Vagina (tissue), 2 donors: ENCODE measurements at regions not wholly inside any gene's neighbourhood (a gene's known extent, or its start where the extent isn't known, plus 50 kb on each side); places are given as distances from the start of the nearest gene placed in this dataset.

Source experiments
- DNase-seq, 2 donors: peaks; one replicate each; pipeline ENCODE4 v3.0.0-alpha.2; 2017; ENCODE audit errors: extremely low spot score in 2 of 2
- H3K27ac ChIP-seq: fragments of 200-600 bp; sonication (generic); one replicate; pipeline ENCODE4 v1.5.1; 2019
- H3K27me3 ChIP-seq: fragments of 200-600 bp; sonication (generic); one replicate; pipeline ENCODE4 v1.5.1; 2019
- H3K36me3 ChIP-seq, 2 donors: fragments of 200-600 bp; sonication (generic); one replicate each; pipeline ENCODE4 v1.5.1; 2017 to 2019
- H3K4me1 ChIP-seq: fragments of 200-600 bp; sonication (generic); one replicate; pipeline ENCODE4 v1.5.1; 2019
- H3K4me3 ChIP-seq, 2 donors: fragments of 200-600 bp; sonication (generic); 1 replicate in 1 of 2; 2 replicates in 1 of 2; pipeline ENCODE4 v1.5.1; 2016 to 2019
- H3K9me3 ChIP-seq: fragments of 200-600 bp; sonication (generic); one replicate; pipeline ENCODE4 v1.5.1; 2019
- CTCF ChIP-seq, 3 experiments: fragments of 450-650 bp in 2 of 3; fragments of 200-600 bp in 1 of 3; sonication (generic) in 1 of 3; IDR thresholded peaks; one replicate each; pipeline ENCODE4 v1.5.1; 2017 to 2019; ENCODE audit warnings: antibody characterized with exemption in 3 of 3, mild to moderate bottlenecking in 2 of 3, moderate library complexity in 2 of 3
- POLR2A ChIP-seq, 2 donors: fragments of 450-650 bp; IDR thresholded peaks; one replicate each; pipeline ENCODE4 v1.6.1; 2017; ENCODE audit warnings: antibody characterized with exemption in 2 of 2, mild to moderate bottlenecking in 2 of 2, moderate library complexity in 2 of 2
- POLR2AphosphoS5 ChIP-seq, 2 donors: sonication (generic); formaldehyde crosslinking; IDR thresholded peaks; one replicate each; pipeline ENCODE4 v1.9.0; 2017; ENCODE audit warnings: antibody characterized with exemption in 2 of 2, mild to moderate bottlenecking in 2 of 2, low read depth in 1 of 2; ENCODE audit not compliant: insufficient read depth in 1 of 2
- intact Hi-C: fragments of 100-400 bp; cut with DNase I; formaldehyde crosslinking; loops from one replicate; pipeline ENCODE4 v1.15.1; 2023

- intact Hi-C loops = loop anchor here (5.0 kb wide), 2 partner anchors 277 to 292 kb away; no protein-coding TSS in a partner anchor
- DNase-seq = no peak
- Histone ChIP-seq H3K36me3 (no peaks in the 10 kb centered on the region), H3K4me3 (no peak overlapping the region), H3K4me1 (no peaks in the 10 kb centered on the region), H3K27me3 (no peaks in the 10 kb centered on the region), H3K9me3 (no peaks in the 10 kb centered on the region), H3K27ac (no peak overlapping the region)
- TF ChIP-seq POLR2AphosphoS5 (IDR thresholded peaks at IDR 0.05; ENCODE audit: insufficient read depth in 1 of 2, low read depth in 1 of 2) = no peak
- no peak for TF ChIP-seq CTCF (IDR thresholded peaks at IDR 0.05)
- no peak for TF ChIP-seq POLR2A (IDR thresholded peaks at IDR 0.05)
Measured at GRCh38 chr1:94339206-94339927, 78.8 kb upstream of the ABCD3 start.

GRCh38 chr1:94336991-94337390 lies 81.2 kb upstream of the ABCD3 start:
- no peaks in the 10 kb centered on the region for H3K4me1 ChIP-seq
- intact Hi-C loops = loop anchor here (5.0 kb wide), 2 partner anchors 275 to 290 kb away; no protein-coding TSS in a partner anchor
- TF ChIP-seq POLR2AphosphoS5 (IDR thresholded peaks at IDR 0.05; ENCODE audit: insufficient read depth in 1 of 2, low read depth in 1 of 2) (no peak), CTCF (IDR thresholded peaks at IDR 0.05) (no peak), POLR2A (IDR thresholded peaks at IDR 0.05) (no peak)
- no peak for DNase-seq
- no peak overlapping the region for H3K4me3 ChIP-seq
- no peaks in the 10 kb centered on the region for H3K36me3 ChIP-seq
- H3K27me3 ChIP-seq = no peaks in the 10 kb centered on the region
- H3K27ac ChIP-seq = no peak overlapping the region
- H3K9me3 ChIP-seq = no peaks in the 10 kb centered on the region

GRCh38 chr1:94335950-94336349 lies 82.2 kb upstream of the ABCD3 start:
- Histone ChIP-seq H3K27ac (no peak overlapping the region), H3K4me1 (no peaks in the 10 kb centered on the region), H3K36me3 (no peaks in the 10 kb centered on the region), H3K27me3 (no peaks in the 10 kb centered on the region), H3K4me3 (no peak overlapping the region), H3K9me3 (no peaks in the 10 kb centered on the region)
- intact Hi-C loops = loop anchor here (5.0 kb wide), 2 partner anchors 274 to 289 kb away; no protein-coding TSS in a partner anchor
- no peak for DNase-seq
- TF ChIP-seq CTCF (IDR thresholded peaks at IDR 0.05) = peak; percentile 90 to 93 (median 91)
- no peak for TF ChIP-seq POLR2A (IDR thresholded peaks at IDR 0.05)
- TF ChIP-seq POLR2AphosphoS5 (IDR thresholded peaks at IDR 0.05; ENCODE audit: insufficient read depth in 1 of 2, low read depth in 1 of 2) = peak in 1 of 2 donors; percentile 79

- Histone ChIP-seq H3K4me1 (no peaks in the 10 kb centered on the region), H3K4me3 (no peak overlapping the region), H3K36me3 (no peaks in the 10 kb centered on the region), H3K27me3 (no peaks in the 10 kb centered on the region), H3K9me3 (no peaks in the 10 kb centered on the region), H3K27ac (peak overlapping the region; percentile 24)
- intact Hi-C loops = loop anchor here (5.0 kb wide), 2 partner anchors 273 to 288 kb away; no protein-coding TSS in a partner anchor
- TF ChIP-seq POLR2A (IDR thresholded peaks at IDR 0.05) (no peak), CTCF (IDR thresholded peaks at IDR 0.05) (no peak), POLR2AphosphoS5 (IDR thresholded peaks at IDR 0.05; ENCODE audit: insufficient read depth in 1 of 2, low read depth in 1 of 2) (no peak)
- DNase-seq = no peak
Measured at GRCh38 chr1:94335447-94335846, 82.7 kb upstream of the ABCD3 start.

- Histone ChIP-seq H3K4me3 (no peak overlapping the region), H3K27me3 (no peaks in the 10 kb centered on the region), H3K27ac (peak overlapping the region; percentile 24), H3K4me1 (no peaks in the 10 kb centered on the region), H3K36me3 (no peaks in the 10 kb centered on the region), H3K9me3 (no peaks in the 10 kb centered on the region)
- intact Hi-C loops = loop anchor here (5.0 kb wide), 3 partner anchors 97 to 287 kb away; partner anchors contain the start of gene ARHGAP29
- TF ChIP-seq CTCF (IDR thresholded peaks at IDR 0.05) (no peak), POLR2A (IDR thresholded peaks at IDR 0.05) (no peak), POLR2AphosphoS5 (IDR thresholded peaks at IDR 0.05; ENCODE audit: insufficient read depth in 1 of 2, low read depth in 1 of 2) (no peak)
- DNase-seq = no peak
Measured at GRCh38 chr1:94334764-94335163, 83.4 kb upstream of the ABCD3 start.
